ENCODE measurements at regions not wholly inside any gene's neighbourhood (a gene's known extent, or its start where the extent isn't known, plus 50 kb on each side); places are given as distances from the start of the nearest gene placed in this dataset.

DNA sequence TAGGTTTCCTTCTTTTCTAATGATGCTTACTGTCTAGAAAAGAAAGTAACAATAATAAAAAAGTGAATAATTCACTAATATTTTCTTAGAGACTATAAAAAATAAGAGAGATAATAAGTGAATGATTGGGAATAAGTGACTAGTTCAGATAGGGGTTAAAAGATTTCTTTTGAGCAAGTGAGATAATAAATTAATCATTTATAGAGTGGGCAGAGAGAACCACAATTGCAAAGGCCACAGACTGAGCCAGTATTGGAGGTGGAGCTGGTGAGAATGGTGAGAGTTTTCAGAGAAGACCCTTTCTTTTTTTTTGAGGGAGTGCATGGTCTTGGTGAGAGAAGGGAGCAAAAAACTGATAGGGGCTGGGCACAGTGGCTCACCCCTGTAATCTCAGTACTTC is 159.1 kb upstream of the SALL1 start:
- TF ChIP-seq CTCF (IDR thresholded peaks at IDR 0.05) (no peak), POLR2A (IDR thresholded peaks at IDR 0.05) (no peak)

All from breast epithelium (tissue), 3 donors.